ENCODE measurements at regions not wholly inside any gene's neighbourhood (a gene's known extent, or its start where the extent isn't known, plus 50 kb on each side); places are given as distances from the start of the nearest gene placed in this dataset.

DNA sequence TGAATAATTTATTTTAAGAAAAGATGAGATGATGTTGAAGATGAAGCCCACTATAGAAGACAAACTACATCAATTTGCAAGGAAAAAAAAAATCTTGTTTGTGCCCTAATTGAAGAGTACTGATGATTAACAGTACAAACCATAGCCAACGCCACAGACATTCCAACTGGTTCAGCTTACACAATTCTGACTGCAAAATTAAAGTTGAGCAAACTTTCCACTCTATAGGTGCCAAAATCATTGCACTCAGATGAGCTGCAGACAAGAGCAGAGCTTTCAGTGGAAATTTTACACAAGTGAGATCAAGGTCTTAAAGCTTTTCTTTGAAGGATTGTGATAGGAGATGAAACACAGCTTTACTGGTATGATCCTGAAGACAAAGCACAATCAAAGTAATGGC is 85.3 kb downstream of the OGFRL1 start:
- intact Hi-C loops (cut with DNase I; ENCODE audit: low total_unique reads) = no loop called here
- Histone ChIP-seq H3K36me3 (no peaks in the 10 kb centered on the region), H3K27me3 (no peaks in the 10 kb centered on the region), H3K27ac (peak overlapping the region; percentile 68), H3K4me3 (no peak overlapping the region), H3K4me1 (no peaks in the 10 kb centered on the region), H3K9me3 (no peaks in the 10 kb centered on the region)
- no peak for TF ChIP-seq POLR2A (IDR thresholded peaks at IDR 0.05)
- TF ChIP-seq POLR2AphosphoS5 (IDR thresholded peaks at IDR 0.05) = no peak
- TF ChIP-seq, protein P1, sequence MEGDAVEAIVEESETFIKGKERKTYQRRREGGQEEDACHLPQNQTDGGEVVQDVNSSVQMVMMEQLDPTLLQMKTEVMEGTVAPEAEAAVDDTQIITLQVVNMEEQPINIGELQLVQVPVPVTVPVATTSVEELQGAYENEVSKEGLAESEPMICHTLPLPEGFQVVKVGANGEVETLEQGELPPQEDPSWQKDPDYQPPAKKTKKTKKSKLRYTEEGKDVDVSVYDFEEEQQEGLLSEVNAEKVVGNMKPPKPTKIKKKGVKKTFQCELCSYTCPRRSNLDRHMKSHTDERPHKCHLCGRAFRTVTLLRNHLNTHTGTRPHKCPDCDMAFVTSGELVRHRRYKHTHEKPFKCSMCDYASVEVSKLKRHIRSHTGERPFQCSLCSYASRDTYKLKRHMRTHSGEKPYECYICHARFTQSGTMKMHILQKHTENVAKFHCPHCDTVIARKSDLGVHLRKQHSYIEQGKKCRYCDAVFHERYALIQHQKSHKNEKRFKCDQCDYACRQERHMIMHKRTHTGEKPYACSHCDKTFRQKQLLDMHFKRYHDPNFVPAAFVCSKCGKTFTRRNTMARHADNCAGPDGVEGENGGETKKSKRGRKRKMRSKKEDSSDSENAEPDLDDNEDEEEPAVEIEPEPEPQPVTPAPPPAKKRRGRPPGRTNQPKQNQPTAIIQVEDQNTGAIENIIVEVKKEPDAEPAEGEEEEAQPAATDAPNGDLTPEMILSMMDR (IDR thresholded peaks at IDR 0.05) = no peak
- no peak for DNase-seq (ENCODE audit: low spot score in 2 of 2)

DNA sequence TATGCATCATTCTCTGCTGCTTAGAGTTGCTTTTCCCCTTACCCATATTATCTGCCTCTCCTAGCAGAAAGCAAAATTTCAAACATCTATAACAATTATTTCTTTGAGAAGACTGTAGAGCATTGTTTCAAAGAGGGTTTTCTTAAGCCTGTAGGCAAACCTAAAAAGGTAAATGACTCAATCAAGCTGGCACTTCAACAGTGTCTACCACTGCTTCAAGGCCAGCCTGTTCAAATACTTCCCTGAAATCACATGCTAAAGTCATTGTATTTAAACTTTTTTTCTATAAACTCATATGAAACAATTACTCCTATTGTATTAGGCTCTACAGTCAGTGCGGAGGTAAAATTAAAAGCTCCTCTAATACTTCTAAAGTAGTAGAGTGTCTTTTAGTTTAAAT is 87.1 kb downstream of the OGFRL1 start:
- intact Hi-C loops (cut with DNase I; ENCODE audit: low total_unique reads) = no loop called here

DNA sequence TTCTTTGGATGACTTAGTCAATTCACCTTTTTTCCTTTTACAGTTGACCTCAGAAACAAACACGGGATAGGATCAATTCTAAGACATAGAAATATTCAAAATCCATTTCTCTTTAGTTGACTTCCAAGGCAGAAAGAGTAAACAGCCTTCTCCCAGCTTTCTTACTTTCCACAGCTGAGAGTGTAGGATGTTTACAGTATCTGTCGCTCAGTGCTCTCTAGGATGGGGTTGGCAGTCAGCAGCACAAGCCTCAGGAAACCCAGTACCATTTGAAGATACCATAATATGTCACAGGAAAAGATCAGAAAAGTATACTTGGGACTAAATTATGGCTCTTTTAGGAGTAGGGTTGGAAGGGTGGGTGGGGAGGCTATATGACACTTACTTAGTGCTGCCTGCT is 88.2 kb downstream of the OGFRL1 start:
- no peaks in the 10 kb centered on the region for H3K4me1 ChIP-seq
- intact Hi-C loops (cut with DNase I; ENCODE audit: low total_unique reads) = no loop called here
- TF ChIP-seq POLR2A (IDR thresholded peaks at IDR 0.05) (no peak), POLR2AphosphoS5 (IDR thresholded peaks at IDR 0.05) (no peak)
- TF ChIP-seq, protein P1 (IDR thresholded peaks at IDR 0.05) = no peak
- no peak overlapping the region for H3K4me3 ChIP-seq
- peak overlapping the region; percentile 66 to 78 for H3K27ac ChIP-seq
- H3K36me3 ChIP-seq = no peaks in the 10 kb centered on the region
- H3K27me3 ChIP-seq = no peaks in the 10 kb centered on the region
- no peaks in the 10 kb centered on the region for H3K9me3 ChIP-seq
- DNase-seq (ENCODE audit: low spot score in 2 of 2) = no peak

More for the DNA sequence above, 87.1 kb downstream of the OGFRL1 start:
- peak in 1 of 2 donors; percentile 41 for DNase-seq (ENCODE audit: low spot score in 2 of 2)
- no peaks in the 10 kb centered on the region for H3K9me3 ChIP-seq
- H3K4me3 ChIP-seq = no peak overlapping the region
- TF ChIP-seq POLR2A (IDR thresholded peaks at IDR 0.05) = no peak
- peak in 1 of 3 donors; percentile 56 for TF ChIP-seq POLR2AphosphoS5 (IDR thresholded peaks at IDR 0.05)
- TF ChIP-seq, protein P1 (IDR thresholded peaks at IDR 0.05) = no peak
- H3K27ac ChIP-seq = peak overlapping the region; percentile 66 to 78
- no peaks in the 10 kb centered on the region for H3K36me3 ChIP-seq
- no peaks in the 10 kb centered on the region for H3K4me1 ChIP-seq
- H3K27me3 ChIP-seq = no peaks in the 10 kb centered on the region

DNA sequence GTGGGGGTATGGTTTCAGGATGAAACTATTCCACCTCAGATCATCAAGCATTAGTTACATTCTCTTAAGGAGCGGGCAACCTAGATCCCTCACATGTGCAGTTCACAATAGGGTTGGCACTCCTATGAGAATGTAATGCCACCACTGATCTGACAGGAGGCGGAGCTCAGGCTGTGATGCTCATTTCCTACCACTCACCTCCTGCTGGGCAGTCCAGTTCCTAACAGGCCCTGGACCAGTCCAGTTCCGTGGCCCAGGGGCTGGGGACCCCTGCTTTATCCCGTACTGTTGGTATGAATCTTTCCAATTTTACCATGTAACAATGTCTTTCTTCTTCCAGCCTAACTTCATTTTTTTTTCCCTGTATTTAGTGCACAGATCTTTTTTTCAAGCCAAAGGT is 94.9 kb downstream of the OGFRL1 start:
- intact Hi-C loops (cut with DNase I; ENCODE audit: low total_unique reads) = no loop called here
- TF ChIP-seq, protein P1 (IDR thresholded peaks at IDR 0.05) = no peak
- TF ChIP-seq POLR2A (IDR thresholded peaks at IDR 0.05) (no peak), POLR2AphosphoS5 (IDR thresholded peaks at IDR 0.05) (no peak)
- no peaks in the 10 kb centered on the region for H3K9me3 ChIP-seq
- H3K27ac ChIP-seq = peak overlapping the region in 1 of 2 donors; percentile 48
- peaks cover 0 to 8% of the 10 kb centered on the region in 2 donors for H3K4me1 ChIP-seq
- no peak overlapping the region for H3K4me3 ChIP-seq
- H3K27me3 ChIP-seq = no peaks in the 10 kb centered on the region
- H3K36me3 ChIP-seq = no peaks in the 10 kb centered on the region
- no peak for DNase-seq (ENCODE audit: low spot score in 2 of 2)

DNA sequence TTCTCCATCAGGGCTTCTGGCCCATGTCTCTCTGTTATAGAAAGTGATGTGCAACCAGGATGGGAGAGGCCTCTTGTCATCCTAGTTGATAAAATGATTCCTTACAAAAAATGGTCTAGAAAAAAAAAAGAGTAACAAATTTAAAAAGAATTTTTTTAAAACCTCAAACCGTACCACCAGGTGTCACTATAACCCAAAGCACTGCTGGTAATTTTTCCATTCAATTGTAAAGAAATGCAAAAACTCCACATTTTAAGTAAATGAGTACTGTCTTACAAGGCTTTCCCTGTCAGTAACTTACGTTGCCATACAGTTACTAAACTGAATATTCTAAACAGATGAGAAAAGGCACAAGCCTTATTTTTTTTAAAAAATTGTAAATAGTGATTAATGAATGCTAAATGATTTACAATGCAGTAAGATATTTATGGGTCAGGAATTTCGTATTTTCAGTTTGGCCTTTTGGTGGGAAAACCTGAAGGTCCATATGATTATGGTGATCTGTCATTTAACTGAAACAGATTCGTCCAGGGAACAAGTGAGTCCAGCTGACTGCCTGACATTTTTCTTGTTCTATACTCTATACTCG is 95.4 kb downstream of the OGFRL1 start:
- peak overlapping the region in 1 of 2 donors; percentile 48 for H3K27ac ChIP-seq

More for the DNA sequence above, 95.4 kb downstream of the OGFRL1 start:
- no peaks in the 10 kb centered on the region for H3K27me3 ChIP-seq
- no peaks in the 10 kb centered on the region for H3K9me3 ChIP-seq
- H3K36me3 ChIP-seq = no peaks in the 10 kb centered on the region
- H3K4me1 ChIP-seq = peaks cover 0 to 12% of the 10 kb centered on the region in 2 donors
- intact Hi-C loops (cut with DNase I; ENCODE audit: low total_unique reads) = no loop called here
- TF ChIP-seq POLR2AphosphoS5 (IDR thresholded peaks at IDR 0.05) = no peak
- TF ChIP-seq, protein P1 (IDR thresholded peaks at IDR 0.05) = peak; percentile 24 to 71 (median 58)
- no peak for TF ChIP-seq POLR2A (IDR thresholded peaks at IDR 0.05)
- DNase-seq (ENCODE audit: low spot score in 2 of 2) = no peak
- no peak overlapping the region for H3K4me3 ChIP-seq

Data from breast epithelium (tissue), 4 donors.